OCI-LY3 (cell line): ENCODE measurements at regions not wholly inside any gene's neighbourhood (a gene's known extent, or its start where the extent isn't known, plus 50 kb on each side); places are given as distances from the start of the nearest gene placed in this dataset.
"Not testable (repeated sequence)": the region's sequence is repeated elsewhere in the genome, so short reads cannot be mapped to it uniquely, and the experiment has no call there.

Source experiments
- H2AFZ ChIP-seq: fragments of 200-600, 300-600 bp; shearing (Covaris generic); 2 replicates; pipeline ENCODE4 v1.6.0; 2014; ENCODE audit warnings: antibody characterized with exemption, low read depth, low read length
- H3K27ac ChIP-seq: fragments of 200-600, 300-600 bp; sonication (generic); 2 replicates; pipeline ENCODE4 v1.5.1; 2014; ENCODE audit warnings: mild to moderate bottlenecking, low read length, moderate library complexity, mixed read lengths
- H3K27me3 ChIP-seq: fragments of 200-600, 300-600 bp; sonication (generic); 2 replicates; pipeline ENCODE4 v1.6.1; 2014; ENCODE audit warnings: low read depth, low read length, mixed read lengths
- H3K36me3 ChIP-seq: fragments of 200-600, 300-600 bp; sonication (generic); replicated peaks from 2 replicates; pipeline ENCODE3; 2014; ENCODE audit warnings: low read depth, low read length, mixed read lengths
- H3K4me1 ChIP-seq: fragments of 300-600, 200-600 bp; sonication (generic); 2 replicates; pipeline ENCODE4 v1.6.1; 2014; ENCODE audit warnings: low read length, mixed read lengths
- H3K4me2 ChIP-seq: fragments of 200-600, 300-600 bp; sonication (generic); 2 replicates; pipeline ENCODE4 v1.6.1; 2014; ENCODE audit warnings: low read length, mixed read lengths
- H3K4me3 ChIP-seq: fragments of 300-600, 200-600 bp; sonication (generic); 2 replicates; pipeline ENCODE4 v1.5.1; 2014; ENCODE audit warnings: antibody characterized with exemption, mild to moderate bottlenecking, low read length, moderate library complexity
- H3K79me2 ChIP-seq: fragments of 300-600, 200-600 bp; shearing (Covaris generic); 2 replicates; pipeline ENCODE4 v1.6.1; 2014; ENCODE audit warnings: mild to moderate bottlenecking, low read length, mixed read lengths
- H3K9ac ChIP-seq: fragments of 300-600, 200-600 bp; shearing (Covaris generic); 2 replicates; pipeline ENCODE4 v1.6.0; 2014; ENCODE audit warnings: mild to moderate bottlenecking, low read length, moderate library complexity
- H3K9me3 ChIP-seq: fragments of 200-600, 300-600 bp; shearing (Covaris generic); 2 replicates; pipeline ENCODE4 v1.6.1; 2014; ENCODE audit warnings: low read length, mixed read lengths; ENCODE audit not compliant: insufficient read depth
- H4K20me1 ChIP-seq: fragments of 200-600, 300-600 bp; sonication (generic); 2 replicates; pipeline ENCODE4 v1.6.1; 2016; ENCODE audit warnings: low read length, mixed read lengths; ENCODE audit not compliant: insufficient read depth
- EZH2phosphoT487 ChIP-seq: fragments of 200-600 bp; shearing (Covaris generic); IDR thresholded peaks from 2 replicates; pipeline ENCODE4 v1.6.1; 2018; ENCODE audit warnings: antibody characterized with exemption, mixed run types, low read depth
- TF ChIP-seq, protein P1 (sequence below): fragments of 200-600, 300-600 bp; sonication (generic); IDR thresholded peaks from 2 replicates; pipeline ENCODE4 v1.5.1; 2014; ENCODE audit warnings: antibody characterized with exemption, low read length, low read depth

DNA sequence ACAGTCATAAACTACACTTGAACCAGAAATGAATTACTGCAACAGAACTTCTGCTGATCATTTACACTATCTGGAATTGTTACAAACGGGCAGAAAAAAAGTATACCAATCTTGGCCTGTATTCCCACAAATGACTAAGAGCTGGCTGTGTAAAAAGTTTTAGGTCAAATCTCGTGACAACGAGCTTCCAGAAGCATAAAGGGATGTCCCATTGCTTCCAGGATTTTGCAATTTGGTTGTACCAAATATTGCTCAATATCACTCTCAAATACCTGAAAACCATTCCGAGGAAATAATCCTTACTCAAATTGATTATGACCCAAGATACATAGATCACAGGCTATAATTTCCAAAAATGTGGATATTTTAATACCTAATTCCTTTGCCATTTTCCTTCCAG is 175.6 kb downstream of the TBX15 start:
- H4K20me1 ChIP-seq = no peaks in the 10 kb centered on the region
- no peak overlapping the region for H3K4me2 ChIP-seq
- H3K79me2 ChIP-seq = no peaks in the 10 kb centered on the region
- no peak overlapping the region for H3K27ac ChIP-seq
- H2AFZ ChIP-seq = no peak overlapping the region
- TF ChIP-seq, protein P1, sequence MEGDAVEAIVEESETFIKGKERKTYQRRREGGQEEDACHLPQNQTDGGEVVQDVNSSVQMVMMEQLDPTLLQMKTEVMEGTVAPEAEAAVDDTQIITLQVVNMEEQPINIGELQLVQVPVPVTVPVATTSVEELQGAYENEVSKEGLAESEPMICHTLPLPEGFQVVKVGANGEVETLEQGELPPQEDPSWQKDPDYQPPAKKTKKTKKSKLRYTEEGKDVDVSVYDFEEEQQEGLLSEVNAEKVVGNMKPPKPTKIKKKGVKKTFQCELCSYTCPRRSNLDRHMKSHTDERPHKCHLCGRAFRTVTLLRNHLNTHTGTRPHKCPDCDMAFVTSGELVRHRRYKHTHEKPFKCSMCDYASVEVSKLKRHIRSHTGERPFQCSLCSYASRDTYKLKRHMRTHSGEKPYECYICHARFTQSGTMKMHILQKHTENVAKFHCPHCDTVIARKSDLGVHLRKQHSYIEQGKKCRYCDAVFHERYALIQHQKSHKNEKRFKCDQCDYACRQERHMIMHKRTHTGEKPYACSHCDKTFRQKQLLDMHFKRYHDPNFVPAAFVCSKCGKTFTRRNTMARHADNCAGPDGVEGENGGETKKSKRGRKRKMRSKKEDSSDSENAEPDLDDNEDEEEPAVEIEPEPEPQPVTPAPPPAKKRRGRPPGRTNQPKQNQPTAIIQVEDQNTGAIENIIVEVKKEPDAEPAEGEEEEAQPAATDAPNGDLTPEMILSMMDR = no peak
- TF ChIP-seq EZH2phosphoT487 = no peak
- no peak overlapping the region for H3K9ac ChIP-seq
- H3K36me3 ChIP-seq = no peaks in the 10 kb centered on the region
- no peaks in the 10 kb centered on the region for H3K9me3 ChIP-seq
- H3K4me3 ChIP-seq = no peak overlapping the region
- no peaks in the 10 kb centered on the region for H3K4me1 ChIP-seq
- no peaks in the 10 kb centered on the region for H3K27me3 ChIP-seq

DNA sequence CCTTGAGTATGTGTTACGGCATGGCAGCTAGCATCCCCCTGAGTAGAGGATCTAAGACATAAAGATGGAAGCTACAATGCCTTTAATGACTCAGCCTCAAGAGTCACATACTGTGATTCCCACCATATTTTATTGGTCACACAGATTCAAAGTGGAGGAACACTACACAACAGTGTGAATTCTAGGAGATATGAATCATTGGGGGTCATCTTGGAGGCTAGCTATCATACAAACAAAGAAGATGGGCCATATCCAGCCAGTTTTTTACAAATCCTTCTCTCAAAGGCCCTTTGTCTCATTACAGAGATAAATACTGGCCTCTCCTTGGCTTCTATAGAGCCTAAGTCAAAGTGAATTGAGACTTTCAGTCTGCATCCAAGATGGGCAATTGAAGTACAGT is 177.0 kb downstream of the TBX15 start:
- Histone ChIP-seq H3K4me1 (no peaks in the 10 kb centered on the region), H4K20me1 (no peaks in the 10 kb centered on the region), H2AFZ (no peak overlapping the region), H3K4me2 (no peak overlapping the region), H3K36me3 (no peaks in the 10 kb centered on the region), H3K9me3 (no peaks in the 10 kb centered on the region), H3K27me3 (no peaks in the 10 kb centered on the region), H3K79me2 (no peaks in the 10 kb centered on the region), H3K27ac (no peak overlapping the region), H3K9ac (no peak overlapping the region), H3K4me3 (no peak overlapping the region)
- TF ChIP-seq EZH2phosphoT487 = no peak
- TF ChIP-seq, protein P1 = no peak

DNA sequence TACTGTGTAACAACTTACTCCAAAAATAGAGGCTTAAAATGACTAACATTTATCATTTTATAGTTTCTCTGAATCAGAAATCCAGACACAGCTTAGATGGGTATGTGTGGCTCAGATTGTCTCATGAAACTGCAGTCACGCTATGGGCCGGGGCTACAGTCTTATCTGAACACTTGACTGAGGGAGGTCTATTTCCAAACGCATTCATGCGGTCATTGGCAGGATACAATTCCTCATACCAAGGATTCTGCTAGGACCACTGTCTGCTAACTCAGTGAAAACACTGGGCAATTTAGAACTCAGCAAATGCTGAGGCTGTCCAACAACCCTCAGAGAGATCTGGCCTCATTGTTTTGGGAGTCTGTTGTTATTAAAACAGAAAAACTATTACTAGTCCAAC is 178.6 kb downstream of the TBX15 start:
- H2AFZ ChIP-seq = no peak overlapping the region
- no peak overlapping the region for H3K27ac ChIP-seq
- no peak overlapping the region for H3K9ac ChIP-seq
- H3K4me3 ChIP-seq = no peak overlapping the region
- H3K4me2 ChIP-seq = no peak overlapping the region
- H3K9me3 ChIP-seq = no peaks in the 10 kb centered on the region
- no peaks in the 10 kb centered on the region for H3K27me3 ChIP-seq
- H4K20me1 ChIP-seq = no peaks in the 10 kb centered on the region
- TF ChIP-seq EZH2phosphoT487 = no peak
- TF ChIP-seq, protein P1 = no peak
- no peaks in the 10 kb centered on the region for H3K79me2 ChIP-seq
- no peaks in the 10 kb centered on the region for H3K4me1 ChIP-seq
- no peaks in the 10 kb centered on the region for H3K36me3 ChIP-seq

DNA sequence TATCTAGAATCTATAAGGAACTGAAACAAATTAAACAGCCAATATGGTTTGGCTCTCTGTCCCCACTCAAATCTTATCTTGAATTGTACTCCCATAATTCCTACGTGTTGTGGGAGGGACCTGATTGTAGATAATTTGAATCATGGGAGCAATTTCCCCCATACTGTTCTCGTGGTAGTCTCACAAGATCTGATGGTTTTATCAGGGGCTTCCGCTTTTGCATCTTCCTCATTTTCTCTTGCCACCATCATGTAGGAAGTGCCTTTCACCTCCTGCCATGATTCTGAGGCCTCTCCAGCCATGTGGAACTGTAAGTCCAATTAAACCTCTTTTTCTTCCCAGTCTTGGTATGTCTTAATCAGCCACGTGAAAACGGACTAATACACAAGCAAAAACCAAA is 185.0 kb downstream of the TBX15 start:
- not testable (repeated sequence) for H3K4me2 ChIP-seq, H3K27ac ChIP-seq, H3K9me3 ChIP-seq, H3K36me3 ChIP-seq, H2AFZ ChIP-seq, H3K9ac ChIP-seq, H3K79me2 ChIP-seq, H3K4me1 ChIP-seq, H4K20me1 ChIP-seq, H3K27me3 ChIP-seq, H3K4me3 ChIP-seq

DNA sequence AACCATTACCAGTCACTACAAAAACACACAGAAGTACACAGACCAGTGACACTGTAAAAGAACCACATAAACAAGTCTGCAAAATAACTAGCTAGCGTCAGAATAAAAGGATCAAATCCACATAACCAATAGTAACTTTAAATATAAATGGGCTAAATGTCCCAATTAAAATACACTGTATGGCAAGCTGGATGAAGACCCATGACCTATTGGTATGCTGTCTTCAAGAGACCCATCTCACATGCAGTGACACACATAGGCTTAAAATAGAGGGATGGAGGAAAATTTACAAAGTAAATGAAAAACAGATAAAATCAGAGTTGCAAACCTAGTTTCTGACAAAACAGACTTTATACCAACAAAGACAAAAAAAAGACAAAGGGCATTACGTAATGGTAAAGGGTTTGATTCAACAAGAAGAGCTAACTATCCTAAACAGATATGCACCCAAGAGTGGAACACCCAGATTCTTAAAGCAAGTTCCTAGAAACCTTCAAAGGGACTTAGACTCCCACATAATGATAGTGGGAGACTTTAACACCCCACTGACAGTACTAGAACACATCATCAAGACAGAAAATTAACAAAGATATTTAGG is 196.9 kb downstream of the TBX15 start:
- no peaks in the 10 kb centered on the region for H3K27me3 ChIP-seq

More for the DNA sequence above, 196.9 kb downstream of the TBX15 start:
- no peak overlapping the region for H3K4me3 ChIP-seq
- H4K20me1 ChIP-seq = no peaks in the 10 kb centered on the region
- no peak overlapping the region for H3K4me2 ChIP-seq
- H2AFZ ChIP-seq = no peak overlapping the region
- no peak for TF ChIP-seq EZH2phosphoT487
- TF ChIP-seq, protein P1 = no peak
- no peak overlapping the region for H3K27ac ChIP-seq
- H3K9me3 ChIP-seq = no peaks in the 10 kb centered on the region
- no peak overlapping the region for H3K9ac ChIP-seq
- no peaks in the 10 kb centered on the region for H3K79me2 ChIP-seq
- no peaks in the 10 kb centered on the region for H3K36me3 ChIP-seq
- no peaks in the 10 kb centered on the region for H3K4me1 ChIP-seq
